Neural progenitor cell (in vitro differentiated cells): ENCODE measurements at regions not wholly inside any gene's neighbourhood (a gene's known extent, or its start where the extent isn't known, plus 50 kb on each side); places are given as distances from the start of the nearest gene placed in this dataset.

Experiments used
- DNase-seq: peaks from one replicate; pipeline ENCODE4 v3.0.0-alpha.2; 2016; ENCODE audit warnings: low spot score
- H2AFZ ChIP-seq: fragments of 200-600 bp; sonication (generic); replicated peaks from 2 replicates; pipeline ENCODE4 v1.6.1; 2016; ENCODE audit warnings: antibody characterized with exemption
- H3F3A ChIP-seq: fragments of 200-600 bp; sonication (generic); 2 replicates; pipeline ENCODE4 v1.6.1; 2016; ENCODE audit warnings: antibody characterized with exemption, low read depth
- H3K27ac ChIP-seq: fragments of 200-600 bp; sonication (generic); 2 replicates; pipeline ENCODE4 v1.5.1; 2016; ENCODE audit warnings: mild to moderate bottlenecking
- H3K27me3 ChIP-seq: fragments of 200-600 bp; sonication (generic); 2 replicates; pipeline ENCODE4 v1.6.1; 2016; ENCODE audit warnings: mild to moderate bottlenecking, moderate library complexity
- H3K36me3 ChIP-seq: fragments of 200-600 bp; sonication (generic); 2 replicates; pipeline ENCODE4 v1.5.1; 2016
- H3K4me1 ChIP-seq: fragments of 200-600 bp; sonication (generic); 2 replicates; pipeline ENCODE4 v1.6.1; 2016; ENCODE audit warnings: mixed run types
- H3K4me2 ChIP-seq: fragments of 200-600 bp; sonication (generic); 2 replicates; pipeline ENCODE4 v1.6.1; 2016
- H3K4me3 ChIP-seq: fragments of 200-600 bp; sonication (generic); 2 replicates; pipeline ENCODE4 v1.5.1; 2016
- H3K79me2 ChIP-seq: fragments of 200-600 bp; sonication (generic); 2 replicates; pipeline ENCODE4 v1.6.1; 2016; ENCODE audit warnings: low read depth
- H3K9ac ChIP-seq: fragments of 200-600 bp; sonication (generic); 2 replicates; pipeline ENCODE4 v1.6.1; 2016
- H3K9me3 ChIP-seq: fragments of 200-600 bp; sonication (generic); 2 replicates; pipeline ENCODE4 v1.5.1; 2016; ENCODE audit warnings: low read depth
- H4K20me1 ChIP-seq: fragments of 200-600 bp; sonication (generic); 2 replicates; pipeline ENCODE4 v1.6.1; 2016; ENCODE audit warnings: low read depth
- H3K27ac Mint-ChIP-seq: 3 replicates; pipeline ENCODE4 v1.8.0; 2021; ENCODE audit warnings: mixed read lengths
- H3K27me3 Mint-ChIP-seq: 2 replicates; pipeline ENCODE4 v1.8.0; 2022; ENCODE audit warnings: low read depth, mild to moderate bottlenecking, inconsistent platforms, moderate library complexity, mixed read lengths; ENCODE audit not compliant: insufficient read depth
- H3K36me3 Mint-ChIP-seq: 3 replicates; pipeline ENCODE4 v1.8.0; 2021; ENCODE audit warnings: mixed read lengths
- H3K4me1 Mint-ChIP-seq: 3 replicates; pipeline ENCODE4 v1.8.0; 2021; ENCODE audit warnings: mixed read lengths
- H3K4me3 Mint-ChIP-seq: 3 replicates; pipeline ENCODE4 v1.8.0; 2021; ENCODE audit warnings: mild to moderate bottlenecking, moderate library complexity, mixed read lengths
- H3K9me3 Mint-ChIP-seq: 3 replicates; pipeline ENCODE4 v1.8.0; 2020; ENCODE audit warnings: mixed read lengths
- CTCF ChIP-seq: fragments of 200-600 bp; sonication (generic); IDR thresholded peaks from 2 replicates; pipeline ENCODE4 v1.5.1; 2017; ENCODE audit warnings: antibody characterized with exemption, mild to moderate bottlenecking
- EZH2 ChIP-seq: fragments of 200-600 bp; sonication (generic); IDR thresholded peaks from 2 replicates; pipeline ENCODE4 v1.6.1; 2017; ENCODE audit warnings: antibody characterized with exemption, mild to moderate bottlenecking, moderate library complexity
- EZH2phosphoT487 ChIP-seq: fragments of 200-600 bp; sonication (generic); IDR thresholded peaks from 2 replicates; pipeline ENCODE4 v1.6.1; 2017; ENCODE audit warnings: antibody characterized with exemption

- no peaks in the 10 kb centered on the region for H3K36me3 Mint-ChIP-seq
- Histone ChIP-seq H3K79me2 (no peaks in the 10 kb centered on the region), H3K4me3 (no peak overlapping the region), H3K4me2 (no peak overlapping the region), H2AFZ (no peak overlapping the region), H3K36me3 (no peaks in the 10 kb centered on the region), H3K9me3 (no peaks in the 10 kb centered on the region), H3K4me1 (peaks cover 7% of the 10 kb centered on the region), H3F3A (no peaks in the 10 kb centered on the region), H3K27ac (no peak overlapping the region), H3K27me3 (no peaks in the 10 kb centered on the region), H4K20me1 (no peaks in the 10 kb centered on the region), H3K9ac (no peak overlapping the region)
- DNase-seq: no peak
- H3K4me3 Mint-ChIP-seq: no peak overlapping the region
- no peak overlapping the region for H3K27ac Mint-ChIP-seq
- no peaks in the 10 kb centered on the region for H3K27me3 Mint-ChIP-seq
- TF ChIP-seq EZH2 (no peak), EZH2phosphoT487 (no peak), CTCF (no peak)
- no peaks in the 10 kb centered on the region for H3K9me3 Mint-ChIP-seq
- H3K4me1 Mint-ChIP-seq: peaks cover 3% of the 10 kb centered on the region
These were observed 545.2 kb downstream of the KCTD8 start for GRCh38 chr4:43903456-43903855.

GRCh38 chr4:43918377-43918776, 530.2 kb downstream of the KCTD8 start:
- H4K20me1 ChIP-seq: no peaks in the 10 kb centered on the region
- H3K36me3 ChIP-seq: no peaks in the 10 kb centered on the region
- Mint-ChIP-seq H3K4me3 (no peak overlapping the region), H3K27me3 (no peaks in the 10 kb centered on the region), H3K36me3 (no peaks in the 10 kb centered on the region), H3K9me3 (peaks cover 11% of the 10 kb centered on the region), H3K4me1 (no peaks in the 10 kb centered on the region), H3K27ac (no peak overlapping the region)
- no peaks in the 10 kb centered on the region for H3F3A ChIP-seq
- no peak overlapping the region for H3K27ac ChIP-seq
- no peaks in the 10 kb centered on the region for H3K4me1 ChIP-seq
- H3K9ac ChIP-seq: no peak overlapping the region
- no peak for DNase-seq
- no peaks in the 10 kb centered on the region for H3K9me3 ChIP-seq
- H2AFZ ChIP-seq: no peak overlapping the region
- H3K79me2 ChIP-seq: no peaks in the 10 kb centered on the region
- no peak overlapping the region for H3K4me3 ChIP-seq
- H3K27me3 ChIP-seq: no peaks in the 10 kb centered on the region
- TF ChIP-seq CTCF (no peak), EZH2 (no peak), EZH2phosphoT487 (no peak)
- H3K4me2 ChIP-seq: no peak overlapping the region

GRCh38 chr4:43932448-43932847, 516.2 kb downstream of the KCTD8 start:
- Histone ChIP-seq H3K27ac (no peak overlapping the region), H3F3A (no peaks in the 10 kb centered on the region), H3K27me3 (no peaks in the 10 kb centered on the region), H3K4me1 (no peaks in the 10 kb centered on the region), H3K9ac (no peak overlapping the region), H4K20me1 (no peaks in the 10 kb centered on the region), H2AFZ (no peak overlapping the region), H3K4me2 (no peak overlapping the region), H3K4me3 (no peak overlapping the region), H3K36me3 (no peaks in the 10 kb centered on the region), H3K9me3 (no peaks in the 10 kb centered on the region), H3K79me2 (no peaks in the 10 kb centered on the region)
- DNase-seq: no peak
- TF ChIP-seq CTCF (no peak), EZH2phosphoT487 (no peak), EZH2 (no peak)
- H3K4me1 Mint-ChIP-seq: peaks cover 2% of the 10 kb centered on the region
- no peaks in the 10 kb centered on the region for H3K27me3 Mint-ChIP-seq
- H3K36me3 Mint-ChIP-seq: no peaks in the 10 kb centered on the region
- H3K9me3 Mint-ChIP-seq: no peaks in the 10 kb centered on the region
- H3K27ac Mint-ChIP-seq: no peak overlapping the region
- no peak overlapping the region for H3K4me3 Mint-ChIP-seq

GRCh38 chr4:43943998-43944397, 504.6 kb downstream of the KCTD8 start:
- Histone ChIP-seq H3K36me3 (no peaks in the 10 kb centered on the region), H3K4me1 (no peaks in the 10 kb centered on the region), H3K9me3 (no peaks in the 10 kb centered on the region), H4K20me1 (no peaks in the 10 kb centered on the region), H3K79me2 (no peaks in the 10 kb centered on the region), H3F3A (no peaks in the 10 kb centered on the region), H3K27ac (no peak overlapping the region), H3K27me3 (no peaks in the 10 kb centered on the region), H3K4me2 (no peak overlapping the region), H3K9ac (no peak overlapping the region), H3K4me3 (no peak overlapping the region), H2AFZ (peak overlapping the region; percentile 13)
- H3K36me3 Mint-ChIP-seq: no peaks in the 10 kb centered on the region
- no peaks in the 10 kb centered on the region for H3K9me3 Mint-ChIP-seq
- no peak for DNase-seq
- TF ChIP-seq EZH2phosphoT487 (no peak), CTCF (no peak), EZH2 (no peak)
- no peaks in the 10 kb centered on the region for H3K4me1 Mint-ChIP-seq
- no peak overlapping the region for H3K4me3 Mint-ChIP-seq
- no peaks in the 10 kb centered on the region for H3K27me3 Mint-ChIP-seq
- H3K27ac Mint-ChIP-seq: no peak overlapping the region
